Retina (tissue), 1 donor: ENCODE measurements at regions not wholly inside any gene's neighbourhood (a gene's known extent, or its start where the extent isn't known, plus 50 kb on each side); places are given as distances from the start of the nearest gene placed in this dataset.

ENCODE experiments used
- DNase-seq: peaks from one replicate; pipeline ENCODE4 v3.0.0-alpha.2; 2016

- no peak for DNase-seq
Measured at GRCh38 chr5:88394536-88395175, 126.0 kb upstream of the TMEM161B start.

GRCh38 chr5:88393716-88394535 is 125.3 kb upstream of the TMEM161B start:
- DNase-seq, result no peak

GRCh38 chr5:88393042-88393441 is 124.4 kb upstream of the TMEM161B start:
- DNase-seq, result no peak

DNA sequence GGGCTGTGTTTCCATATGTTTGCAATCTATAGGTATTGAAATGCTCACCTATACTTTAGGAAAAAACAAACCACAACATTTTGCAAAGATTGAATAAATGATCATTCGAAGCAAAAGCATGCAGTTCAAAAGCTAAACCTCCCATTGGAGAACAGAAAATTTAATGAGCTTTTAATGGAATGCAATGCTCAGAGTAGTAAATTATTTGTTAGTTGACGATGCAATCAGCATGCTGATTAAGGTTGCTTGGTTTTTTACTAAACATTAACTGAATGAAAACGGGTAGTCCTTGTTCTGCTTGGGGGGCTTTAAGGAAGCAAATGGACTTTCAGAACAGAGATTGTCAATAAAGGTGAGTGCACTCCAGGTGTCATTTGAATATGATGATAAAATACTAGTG is 123.3 kb upstream of the TMEM161B start:
- peak; percentile 28 for DNase-seq

DNA sequence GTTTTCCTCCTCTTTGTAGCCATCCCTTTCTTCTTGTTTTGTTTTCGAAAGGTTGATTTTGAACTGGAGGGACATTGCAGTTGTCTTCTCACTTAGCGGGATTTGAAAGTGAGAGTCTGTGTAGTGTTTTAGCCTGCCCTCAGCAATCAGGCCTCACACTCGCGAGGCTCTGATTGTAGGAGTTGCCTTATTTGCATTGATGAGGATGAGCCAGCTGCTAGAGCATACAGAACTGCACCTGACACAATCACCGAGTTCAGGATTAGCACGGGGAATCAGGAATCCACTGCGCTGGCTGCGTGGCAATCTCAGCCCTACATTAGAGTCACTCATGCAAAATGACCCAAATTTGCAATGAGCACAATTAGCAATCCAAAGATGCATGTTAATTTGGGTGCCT is 122.5 kb upstream of the TMEM161B start:
- peak; percentile 77 for DNase-seq

GRCh38 chr5:88390481-88390880 is 121.8 kb upstream of the TMEM161B start:
- DNase-seq, result no peak

GRCh38 chr5:88390096-88390441 is 121.4 kb upstream of the TMEM161B start:
- DNase-seq, result peak; percentile 24

- no peak for DNase-seq
Measured at GRCh38 chr5:88389338-88390095, 120.9 kb upstream of the TMEM161B start.

DNA sequence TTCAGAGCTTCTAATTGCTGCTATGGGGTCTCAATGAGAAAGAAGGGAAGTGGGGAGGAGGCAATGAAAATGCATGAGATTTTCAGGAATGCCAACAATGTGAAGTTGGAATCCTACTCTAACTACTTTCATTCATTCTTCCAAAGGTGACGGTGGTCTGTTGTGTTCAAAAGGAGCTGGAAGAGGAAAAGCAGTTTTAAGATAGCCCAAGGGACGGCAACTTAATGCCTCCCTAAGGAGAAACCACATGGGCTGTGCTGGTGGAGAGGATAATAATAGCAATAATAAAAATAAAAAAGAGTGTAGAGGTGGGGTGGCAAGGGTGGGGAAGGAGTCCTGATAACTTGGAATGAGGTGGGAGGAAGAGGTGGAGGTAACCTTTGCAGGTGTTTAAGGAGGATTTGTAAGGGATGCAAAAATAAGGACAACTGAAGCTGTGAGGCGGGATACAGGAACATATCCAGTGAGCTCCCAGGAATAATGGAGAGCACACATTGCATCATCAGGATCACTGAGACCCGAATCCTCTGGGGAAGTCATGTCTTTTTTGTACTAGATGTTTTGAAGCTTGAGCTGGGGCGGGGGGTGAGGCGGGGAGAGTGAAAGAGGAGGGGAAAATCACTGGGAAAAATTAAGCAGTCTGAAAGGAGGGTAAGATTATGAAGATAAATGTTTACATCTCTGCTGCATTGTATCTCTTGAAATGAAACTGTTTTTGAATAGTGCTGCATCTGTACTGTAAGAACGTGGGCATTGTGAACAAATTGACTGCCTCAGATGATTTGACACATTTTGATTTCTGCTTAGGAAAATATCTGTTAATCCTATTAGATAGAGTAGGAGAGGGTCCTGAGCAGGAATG is 120.1 kb upstream of the TMEM161B start:
- DNase-seq, result peak; percentile 22

DNA sequence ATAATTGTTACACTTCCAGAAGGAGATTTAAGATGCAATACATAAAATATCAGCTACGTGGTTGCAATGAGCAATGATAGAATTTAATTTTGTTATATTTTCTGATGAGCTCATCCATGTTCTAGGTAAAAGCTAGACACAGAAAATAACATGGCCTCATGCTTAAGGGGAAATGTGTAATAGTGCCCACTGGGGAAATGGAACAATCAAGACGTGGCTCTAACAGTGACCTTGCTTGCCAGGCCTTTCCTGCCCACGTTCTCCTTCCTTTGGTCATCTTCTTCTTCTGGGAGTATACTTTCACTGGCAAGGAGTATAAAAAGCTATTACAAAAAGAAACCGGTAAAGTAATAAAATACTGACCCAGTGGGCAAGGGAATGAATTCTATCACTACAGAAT is 116.2 kb upstream of the TMEM161B start:
- DNase-seq, result no peak

- DNase-seq, result no peak
Measured at GRCh38 chr5:88380332-88380731, 111.7 kb upstream of the TMEM161B start.

DNA sequence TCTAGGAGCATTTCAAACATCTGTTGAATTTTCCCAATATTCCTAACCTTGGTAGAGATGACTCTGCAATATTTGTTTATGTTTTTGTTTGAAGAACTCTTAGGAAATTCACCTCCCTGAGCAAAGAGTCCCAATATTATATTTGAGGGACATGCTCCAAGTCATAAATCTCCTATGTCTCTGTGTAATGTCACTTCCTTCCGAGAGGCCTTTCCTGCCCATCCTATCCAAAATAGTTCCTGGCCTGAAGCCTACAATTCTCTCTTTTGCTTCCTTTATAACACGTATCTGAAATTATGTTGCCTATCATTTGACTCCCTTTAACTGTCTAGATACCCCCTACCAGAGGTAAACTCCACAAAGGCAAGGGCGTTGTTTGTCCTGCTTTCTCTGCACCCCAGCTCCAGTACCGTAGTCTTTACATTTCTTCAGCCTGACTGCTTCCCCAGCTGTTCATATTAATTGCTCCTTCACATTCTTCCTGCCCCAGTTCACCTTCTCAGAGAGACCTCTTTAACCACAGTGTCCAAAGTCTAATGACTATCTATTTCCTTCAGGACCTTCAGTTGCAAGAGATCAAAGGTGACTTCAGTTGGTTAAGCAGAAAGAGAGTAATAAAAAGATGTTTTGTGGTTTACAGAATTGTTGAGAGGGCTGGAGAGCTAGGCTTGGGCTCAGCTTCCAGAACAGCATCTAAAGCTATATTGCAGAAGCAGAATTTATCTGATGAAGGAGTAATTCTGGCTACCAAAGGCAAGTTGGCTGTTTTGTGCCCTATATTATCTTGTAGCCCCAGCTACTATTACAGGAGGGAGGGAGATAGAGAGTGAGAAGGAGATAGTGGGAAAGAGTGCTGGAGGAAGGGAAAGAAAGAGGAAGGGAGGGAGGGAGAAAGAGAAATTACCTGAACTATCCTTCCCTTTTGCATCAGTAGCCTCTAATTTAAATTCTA is 109.3 kb upstream of the TMEM161B start:
- peak; percentile 54 for DNase-seq

GRCh38 chr5:88377240-88377639 is 108.6 kb upstream of the TMEM161B start:
- DNase-seq, result no peak

DNA sequence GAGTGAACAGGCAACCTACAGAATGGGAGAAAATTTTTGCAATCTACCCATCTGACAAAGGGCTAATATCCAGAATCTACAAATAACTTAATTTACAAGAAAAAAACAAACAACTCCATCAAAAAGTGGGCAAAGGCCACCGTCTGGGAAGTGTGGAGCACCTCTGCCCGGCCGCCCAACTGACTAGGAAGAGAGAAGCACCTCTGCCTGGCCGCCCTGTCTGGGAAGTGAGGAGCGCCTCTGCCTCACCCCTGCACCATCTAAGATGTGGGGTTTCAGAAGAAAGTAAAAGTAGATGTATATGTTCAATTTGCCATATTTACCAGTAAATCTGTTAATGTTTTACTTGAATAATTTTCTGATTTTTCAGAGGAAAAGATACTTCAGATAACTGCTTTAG is 108.1 kb upstream of the TMEM161B start:
- no peak for DNase-seq

- DNase-seq, result no peak
Measured at GRCh38 chr5:88374391-88374790, 105.7 kb upstream of the TMEM161B start.

DNA sequence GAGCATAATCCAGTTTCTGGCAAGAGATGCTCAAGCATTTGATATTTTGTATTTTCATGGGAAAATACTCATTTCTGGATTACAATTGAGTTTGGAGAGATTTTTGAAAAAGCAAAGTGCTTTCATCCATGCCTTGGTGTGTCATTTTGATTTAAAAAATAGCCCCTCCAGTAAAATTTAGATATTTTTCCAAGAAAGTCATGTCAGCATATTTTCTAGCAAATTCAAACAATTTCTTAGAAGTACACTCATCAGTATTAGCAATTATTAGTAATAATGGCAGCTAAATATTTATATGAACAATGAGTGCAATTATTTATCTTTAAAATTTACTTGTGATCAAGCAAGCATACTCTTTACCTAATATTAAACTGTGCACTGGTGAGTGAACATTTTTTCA is 102.2 kb upstream of the TMEM161B start:
- no peak for DNase-seq

GRCh38 chr5:88368201-88368600 is 99.6 kb upstream of the TMEM161B start:
- no peak for DNase-seq

GRCh38 chr5:88364991-88365390 is 96.3 kb upstream of the TMEM161B start:
- no peak for DNase-seq

- no peak for DNase-seq
Measured at GRCh38 chr5:88355490-88356050, 86.9 kb upstream of the TMEM161B start.

DNA sequence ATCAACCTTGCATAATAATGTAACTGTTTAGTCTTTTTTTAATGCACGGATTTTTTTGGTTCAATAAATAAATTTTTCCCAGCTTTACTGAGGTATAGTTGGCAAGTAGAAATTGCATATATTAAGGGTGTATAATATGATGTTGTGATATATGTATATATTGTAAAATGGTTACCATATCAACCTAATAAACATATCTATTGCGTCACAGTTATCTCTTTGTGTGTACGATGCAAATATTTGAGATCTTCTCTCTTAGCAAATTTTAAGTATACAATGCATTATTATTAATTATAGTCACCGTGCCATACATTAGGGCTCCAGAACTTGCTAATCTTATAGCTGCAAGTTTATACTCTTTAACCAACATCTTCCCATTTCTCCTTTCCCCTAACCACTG is 57.2 kb upstream of the TMEM161B start:
- no peak for DNase-seq

DNA sequence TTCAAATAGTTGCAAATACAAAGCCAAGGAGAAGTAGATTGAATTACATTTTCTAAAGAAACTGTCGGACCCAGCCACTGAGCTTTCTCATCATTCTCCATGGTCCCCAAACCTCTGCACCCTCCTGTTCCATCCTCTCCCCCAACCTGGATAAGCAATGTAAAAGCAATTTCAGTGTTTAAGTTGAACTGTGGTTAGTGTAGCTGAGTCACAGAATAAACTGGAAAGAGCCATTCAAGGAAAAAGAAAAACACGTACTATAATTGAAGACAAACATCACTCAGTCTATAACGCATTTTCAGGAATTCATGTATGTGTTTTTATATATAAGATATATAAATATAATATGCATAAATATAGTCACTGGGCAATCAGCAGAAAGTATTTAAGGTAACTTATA is 54.1 kb upstream of the TMEM161B start:
- DNase-seq, result no peak
